ENCODE measurements at regions not wholly inside any gene's neighbourhood (a gene's known extent, or its start where the extent isn't known, plus 50 kb on each side); places are given as distances from the start of the nearest gene placed in this dataset.
A peak's percentile ranks its signal among the peaks of the same experiment; 100 is the strongest.
"Not testable (repeated sequence)": the region's sequence is repeated elsewhere in the genome, so short reads cannot be mapped to it uniquely, and the experiment has no call there.

GRCh38 chr5:23727271-23727670 lies 219.9 kb downstream of the PRDM9 start:
- DNase-seq, result no peak

GRCh38 chr5:23730023-23730422 lies 222.6 kb downstream of the PRDM9 start:
- DNase-seq, result no peak

GRCh38 chr5:23740029-23740428 lies 232.6 kb downstream of the PRDM9 start:
- DNase-seq, result no peak

- DNase-seq, result no peak
Observed at GRCh38 chr5:23742701-23743100, 235.3 kb downstream of the PRDM9 start.

GRCh38 chr5:23755906-23756305 lies 248.5 kb downstream of the PRDM9 start:
- DNase-seq, result no peak

GRCh38 chr5:23756779-23757178 lies 249.4 kb downstream of the PRDM9 start:
- no peak for DNase-seq

GRCh38 chr5:23763170-23763569 lies 255.8 kb downstream of the PRDM9 start:
- DNase-seq, result no peak

GRCh38 chr5:23776684-23777083 lies 269.3 kb downstream of the PRDM9 start:
- no peak for DNase-seq

- not testable (repeated sequence) for DNase-seq
Observed at GRCh38 chr5:23800307-23800706, 292.9 kb downstream of the PRDM9 start.

GRCh38 chr5:23820765-23821471 lies 313.5 kb downstream of the PRDM9 start:
- no peak for DNase-seq

GRCh38 chr5:23823521-23823920 lies 316.1 kb downstream of the PRDM9 start:
- DNase-seq, result no peak

- no peak for DNase-seq
Observed at GRCh38 chr5:23825196-23825595, 317.8 kb downstream of the PRDM9 start.

GRCh38 chr5:23840083-23840482 lies 332.7 kb downstream of the PRDM9 start:
- DNase-seq, result no peak

- no peak for DNase-seq
Observed at GRCh38 chr5:23864786-23865185, 357.4 kb downstream of the PRDM9 start.

GRCh38 chr5:23877847-23878246 lies 370.4 kb downstream of the PRDM9 start:
- no peak for DNase-seq

- DNase-seq, result no peak
Observed at GRCh38 chr5:23884405-23885031, 377.1 kb downstream of the PRDM9 start.

GRCh38 chr5:23893561-23893960 lies 386.2 kb downstream of the PRDM9 start:
- no peak for DNase-seq

GRCh38 chr5:23895614-23896013 lies 388.2 kb downstream of the PRDM9 start:
- no peak for DNase-seq

GRCh38 chr5:23930985-23931384 lies 423.6 kb downstream of the PRDM9 start:
- no peak for DNase-seq

- peak; percentile 18 for DNase-seq
Observed at GRCh38 chr5:23951261-23951928, 444.0 kb downstream of the PRDM9 start.

- no peak for DNase-seq
Observed at GRCh38 chr5:23963449-23963848, 456.0 kb downstream of the PRDM9 start.

- no peak for DNase-seq
Observed at GRCh38 chr5:23977365-23977764, 470.0 kb downstream of the PRDM9 start.

- no peak for DNase-seq
Observed at GRCh38 chr5:23977997-23978396, 470.6 kb downstream of the PRDM9 start.

GRCh38 chr5:23991406-23991805 lies 484.0 kb downstream of the PRDM9 start:
- no peak for DNase-seq
